ENCODE measurements at regions not wholly inside any gene's neighbourhood (a gene's known extent, or its start where the extent isn't known, plus 50 kb on each side); places are given as distances from the start of the nearest gene placed in this dataset.

GRCh38 chr1:222912730-222913129 lies 97.9 kb downstream of the DISP1 start:
- no peak for DNase-seq

DNA sequence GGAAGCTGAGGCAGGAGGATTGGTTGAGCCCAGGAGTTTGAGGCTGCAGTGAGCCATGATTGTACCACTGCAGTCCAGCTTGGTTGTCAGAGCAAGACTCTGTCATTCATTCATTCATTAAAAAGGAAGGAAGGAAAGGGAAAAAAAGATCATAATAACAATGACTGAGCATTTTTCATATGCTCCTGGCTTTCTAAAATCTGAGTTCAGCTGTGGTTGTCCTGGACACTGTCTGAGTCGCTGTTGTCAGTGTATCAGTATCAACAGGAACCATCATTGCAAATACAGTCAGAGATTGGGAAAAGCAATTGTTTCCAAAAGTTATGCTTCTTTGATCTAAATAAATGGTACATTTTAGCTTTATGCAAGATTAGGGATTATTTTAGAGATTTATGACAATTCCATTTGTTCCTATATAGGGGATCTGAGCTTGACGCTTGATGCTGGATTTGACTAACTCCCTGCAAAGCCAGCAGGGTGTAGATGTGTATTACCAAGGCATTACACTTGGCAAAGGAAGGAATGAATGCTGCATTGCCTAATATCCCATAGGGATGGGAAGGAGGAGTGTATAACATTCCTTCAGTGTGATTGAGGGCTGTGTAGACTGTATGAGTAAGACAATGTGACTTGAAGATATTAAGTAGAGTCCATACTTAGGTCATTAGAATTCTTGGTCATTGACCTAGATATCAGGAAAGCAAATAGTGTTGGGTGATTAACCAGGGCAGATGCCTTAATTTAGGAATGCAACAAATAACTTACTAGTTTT lies 100.2 kb downstream of the DISP1 start:
- no peak for DNase-seq

- DNase-seq, result no peak
These were observed 101.3 kb downstream of the DISP1 start for GRCh38 chr1:222916100-222916499.

DNA sequence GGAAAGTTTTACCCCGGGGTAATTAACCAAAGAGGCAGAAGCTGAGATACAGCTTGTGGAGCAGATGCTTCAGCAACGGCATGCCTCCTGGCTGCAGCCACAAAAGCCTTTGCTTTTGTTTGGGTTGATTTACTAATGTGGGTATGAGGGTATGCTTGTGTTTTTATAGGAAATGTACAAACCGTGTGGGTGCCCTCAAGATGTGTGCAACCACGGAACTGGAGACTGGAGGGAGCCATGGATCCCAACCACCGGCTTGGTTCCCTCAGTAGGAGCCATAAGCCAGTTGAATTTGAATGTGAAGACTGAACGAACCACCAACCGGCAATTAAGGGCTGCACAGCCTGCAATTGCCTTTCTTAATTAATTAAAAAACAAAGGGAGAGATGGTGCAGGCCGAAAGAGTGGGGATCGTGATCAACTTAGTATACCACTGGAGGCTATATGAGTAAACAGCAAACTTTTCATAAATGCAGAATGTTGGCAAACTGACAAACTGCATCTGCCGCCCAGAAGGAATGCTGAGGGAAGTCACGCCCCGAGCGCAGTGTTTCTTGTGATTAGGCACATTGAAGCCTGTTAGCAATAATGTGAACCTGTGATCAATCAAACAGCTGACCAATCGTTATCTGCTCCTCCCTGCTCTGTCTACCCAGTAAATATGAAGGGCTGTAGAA lies 104.1 kb downstream of the DISP1 start:
- DNase-seq, result no peak

DNA sequence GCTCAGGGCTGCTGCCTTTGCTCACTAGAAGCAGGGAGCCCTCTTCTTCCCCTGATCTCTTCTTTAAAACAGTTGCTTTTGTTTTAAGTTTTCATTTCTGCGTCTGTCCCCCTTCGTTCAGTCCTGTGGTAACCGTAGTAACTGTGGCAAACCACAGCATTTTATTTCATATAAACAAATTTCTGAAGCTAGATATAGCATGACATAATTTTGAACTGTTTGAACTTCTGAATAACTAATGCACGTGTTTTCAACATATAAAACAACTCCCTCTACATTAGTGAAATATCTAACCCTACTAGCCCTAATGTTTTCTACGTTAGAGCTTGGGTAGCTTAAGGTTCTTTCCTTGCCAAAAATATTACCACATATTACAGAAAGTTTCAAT lies 104.6 kb downstream of the DISP1 start:
- DNase-seq, result no peak

DNA sequence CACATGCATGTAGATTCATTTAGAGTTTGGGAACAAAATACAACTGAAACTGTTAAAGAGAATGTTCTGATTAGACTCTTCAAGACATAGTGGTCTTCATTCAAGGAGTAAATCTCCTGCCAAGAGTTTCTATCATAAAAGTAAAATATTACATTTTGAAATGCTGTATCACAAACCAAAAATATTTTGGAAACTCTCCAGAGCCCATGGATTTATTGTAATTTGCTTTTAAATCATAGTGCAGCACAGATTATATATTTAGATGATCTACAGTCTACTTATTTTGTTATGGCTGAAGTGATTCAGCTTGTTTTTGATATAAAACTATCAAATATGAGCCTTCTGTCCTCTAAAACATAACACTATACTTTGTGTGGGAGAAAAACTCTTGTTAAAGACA lies 105.3 kb downstream of the DISP1 start:
- no peak for DNase-seq

GRCh38 chr1:222921945-222922344 lies 107.1 kb downstream of the DISP1 start:
- DNase-seq, result no peak

DNA sequence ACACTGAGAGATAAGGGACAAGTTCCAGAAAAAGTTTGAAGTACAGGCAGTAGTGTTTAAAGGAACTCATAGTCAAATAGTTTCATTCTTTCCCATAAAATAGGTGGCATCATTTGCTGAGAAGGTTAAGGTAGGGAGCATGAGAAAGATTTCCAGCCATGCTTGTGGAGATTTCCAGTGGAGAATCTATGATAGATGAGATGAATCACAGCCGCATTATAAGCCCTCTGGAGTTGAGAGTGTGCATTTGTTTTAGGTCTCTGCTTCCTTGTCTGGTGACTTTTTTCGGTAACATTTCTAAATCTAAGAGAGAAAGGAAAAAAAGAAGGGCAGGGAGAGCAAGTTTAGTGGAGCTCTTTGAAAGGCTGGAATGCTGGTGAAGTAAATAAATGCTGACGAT lies 108.7 kb downstream of the DISP1 start:
- no peak for DNase-seq

DNA sequence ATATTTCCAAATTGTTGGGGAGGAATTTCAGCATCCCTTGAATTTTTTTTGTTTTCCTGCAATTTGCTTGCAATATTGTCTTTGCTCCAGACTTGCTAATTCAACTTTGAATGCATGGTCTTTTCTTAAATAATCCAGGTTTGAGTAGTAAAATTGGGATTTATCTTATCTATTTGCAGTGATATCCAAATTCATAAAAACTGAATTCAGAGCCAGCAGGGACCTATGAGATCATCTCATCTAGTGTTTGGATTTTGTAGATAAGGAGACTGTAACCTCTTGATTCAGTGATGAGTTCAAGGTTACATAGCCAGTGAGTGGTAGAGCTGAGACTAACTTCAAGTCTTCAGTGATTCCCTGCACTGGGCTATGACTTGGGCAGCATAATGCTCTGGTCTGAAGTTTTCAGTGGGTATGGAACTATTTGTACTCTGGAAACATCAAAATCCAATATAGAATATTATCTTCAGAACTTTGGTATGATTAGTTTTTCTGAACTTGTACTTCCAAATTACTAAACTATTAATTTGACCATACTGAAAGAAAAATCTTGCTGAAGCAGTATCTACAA lies 109.4 kb downstream of the DISP1 start:
- DNase-seq, result no peak

- DNase-seq, result no peak
These were observed 111.7 kb downstream of the DISP1 start for GRCh38 chr1:222926566-222926965.

DNA sequence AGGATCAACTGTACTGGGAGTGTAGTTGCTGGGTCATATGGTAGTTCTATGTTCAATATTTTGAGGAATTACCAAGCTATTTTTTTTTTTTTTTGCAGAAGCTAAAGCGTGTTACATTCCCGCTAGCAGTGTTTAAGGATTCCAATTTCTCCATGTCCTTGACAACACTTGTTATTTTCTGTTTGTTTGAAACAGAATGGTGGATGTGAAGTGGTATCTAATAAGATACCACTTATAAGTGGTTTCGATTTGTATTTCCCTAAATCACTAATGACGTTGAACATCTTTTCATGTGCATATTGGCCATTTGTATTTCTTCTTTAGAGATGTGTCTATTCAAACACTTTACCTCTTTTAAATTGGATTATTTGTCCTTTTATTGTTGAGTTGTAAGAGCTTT lies 112.2 kb downstream of the DISP1 start:
- DNase-seq, result no peak

DNA sequence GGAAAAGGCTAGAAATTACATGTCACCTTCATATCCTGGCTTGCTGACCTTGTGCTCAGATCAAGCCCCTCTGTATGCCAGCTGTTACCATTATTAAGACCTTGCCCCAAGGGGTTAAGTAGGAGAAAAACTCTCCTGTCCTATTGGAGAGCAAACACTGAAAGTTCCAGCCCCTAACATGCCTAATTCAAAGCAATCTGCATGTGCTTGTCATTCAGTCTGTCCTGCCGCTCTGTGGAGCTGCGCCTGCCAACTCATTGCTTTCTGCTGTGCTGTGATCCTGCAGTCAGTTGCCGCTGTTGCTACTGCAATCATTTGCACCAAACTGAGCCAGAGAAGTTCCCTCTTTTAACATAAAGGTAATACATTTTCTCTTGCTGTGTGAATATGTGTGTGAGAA lies 113.4 kb downstream of the DISP1 start:
- DNase-seq, result peak; percentile 80

DNA sequence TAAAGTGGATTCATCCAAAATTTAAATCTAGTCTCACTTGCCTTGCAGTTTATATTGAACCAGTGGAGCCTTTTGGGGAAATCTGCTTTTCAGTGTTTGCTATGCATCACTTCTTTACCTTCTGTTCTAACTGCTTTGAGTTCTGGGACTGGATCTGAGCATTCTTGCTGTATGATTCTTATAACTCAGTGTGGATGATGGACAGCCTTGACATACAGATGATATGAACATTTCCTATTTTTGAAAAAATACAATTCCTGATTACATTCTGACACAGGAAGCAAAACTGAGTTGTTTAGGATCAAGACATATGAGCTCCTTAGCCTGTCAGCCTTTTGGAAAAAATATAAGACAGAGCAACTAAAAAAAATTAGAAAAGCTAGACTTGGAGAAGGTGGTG lies 115.2 kb downstream of the DISP1 start:
- no peak for DNase-seq

DNA sequence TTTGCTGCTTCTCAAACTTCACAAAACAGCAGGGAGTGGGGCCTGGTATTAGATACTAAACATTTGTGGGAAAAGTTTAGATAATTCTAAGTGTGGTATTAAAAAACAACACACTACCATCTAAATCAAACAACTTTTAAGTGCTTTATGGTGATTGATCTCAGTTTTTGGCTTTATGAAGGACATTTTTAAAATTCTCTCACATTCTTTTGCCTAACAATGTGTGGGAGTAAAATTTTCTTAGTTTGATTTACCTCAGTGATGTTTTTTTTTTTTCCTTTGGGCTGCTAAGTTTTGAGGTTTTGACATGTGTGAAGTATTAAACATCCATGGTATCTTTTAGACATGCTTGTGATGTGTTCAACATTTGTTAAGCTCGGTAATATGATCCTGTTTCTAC lies 116.2 kb downstream of the DISP1 start:
- no peak for DNase-seq

DNA sequence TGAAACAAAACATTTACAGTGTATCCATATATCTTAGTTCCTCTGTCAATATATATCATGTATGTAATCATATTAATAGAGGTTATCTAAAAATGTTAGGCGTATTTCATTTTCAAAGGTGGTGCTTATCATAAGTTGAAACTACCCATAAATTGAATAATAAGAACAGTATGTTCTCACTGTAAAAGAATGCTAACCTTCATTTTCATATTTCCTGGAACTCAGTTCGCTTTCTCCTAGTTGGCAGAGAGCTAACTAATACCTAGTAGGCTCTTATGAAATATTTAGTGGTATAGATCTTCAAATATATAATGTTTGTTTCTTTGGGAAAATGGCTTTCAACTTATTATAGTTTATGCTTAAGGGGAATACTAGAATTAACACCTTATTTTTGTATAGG lies 118.4 kb downstream of the DISP1 start:
- no peak for DNase-seq

DNA sequence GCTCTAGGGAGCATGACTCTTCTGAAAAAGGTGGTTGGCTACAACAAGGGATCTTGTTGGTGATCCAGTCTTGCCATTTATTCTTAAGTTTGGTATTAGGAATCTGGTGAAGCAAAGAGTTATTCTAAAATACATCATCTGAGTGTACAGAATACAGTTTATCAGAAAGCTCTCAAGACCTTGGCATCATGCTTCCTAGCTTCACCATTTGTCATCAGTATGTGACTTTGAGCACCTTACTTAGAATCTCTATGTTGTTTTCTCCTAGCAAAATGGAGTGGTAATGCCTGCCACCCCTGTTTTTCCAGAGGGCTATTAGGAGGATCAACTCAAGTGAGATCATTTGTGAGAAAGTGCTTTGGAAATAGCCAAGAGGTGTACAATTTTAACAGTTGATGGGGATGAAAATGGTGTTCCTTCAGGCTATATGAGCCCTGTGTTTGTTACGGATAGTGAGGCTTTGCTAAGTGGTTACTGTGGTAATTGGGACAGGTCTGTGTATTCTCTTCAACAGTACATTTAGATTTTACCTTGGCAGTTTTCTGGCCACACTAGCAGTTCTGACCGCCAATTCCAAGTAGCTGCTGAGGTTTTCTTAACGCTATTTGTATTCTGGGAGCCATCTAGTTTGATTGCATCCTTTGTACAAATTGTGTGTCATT lies 120.5 kb downstream of the DISP1 start:
- DNase-seq, result no peak

- no peak for DNase-seq
These were observed 121.2 kb downstream of the DISP1 start for GRCh38 chr1:222936042-222936441.

DNA sequence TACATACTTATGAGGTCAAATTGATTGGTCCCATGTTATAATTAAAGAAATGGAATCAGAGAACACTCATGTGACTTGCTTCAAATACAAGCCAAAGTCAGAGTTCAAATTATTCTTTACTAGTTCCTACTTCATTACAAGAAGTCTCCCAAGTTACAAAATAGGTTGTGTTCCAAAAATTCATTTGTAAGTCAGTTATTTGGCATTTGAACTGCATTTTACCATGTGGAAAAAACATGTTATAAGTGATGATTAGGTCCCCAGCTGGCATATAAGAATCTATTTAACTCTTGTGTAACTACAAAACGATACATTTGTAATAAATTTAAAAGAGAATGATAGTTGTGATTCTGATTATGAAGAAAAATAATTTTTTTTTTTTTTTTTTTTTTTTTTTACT lies 124.1 kb downstream of the DISP1 start:
- no peak for DNase-seq

GRCh38 chr1:222940095-222940494 lies 125.3 kb downstream of the DISP1 start:
- DNase-seq, result peak; percentile 72

DNA sequence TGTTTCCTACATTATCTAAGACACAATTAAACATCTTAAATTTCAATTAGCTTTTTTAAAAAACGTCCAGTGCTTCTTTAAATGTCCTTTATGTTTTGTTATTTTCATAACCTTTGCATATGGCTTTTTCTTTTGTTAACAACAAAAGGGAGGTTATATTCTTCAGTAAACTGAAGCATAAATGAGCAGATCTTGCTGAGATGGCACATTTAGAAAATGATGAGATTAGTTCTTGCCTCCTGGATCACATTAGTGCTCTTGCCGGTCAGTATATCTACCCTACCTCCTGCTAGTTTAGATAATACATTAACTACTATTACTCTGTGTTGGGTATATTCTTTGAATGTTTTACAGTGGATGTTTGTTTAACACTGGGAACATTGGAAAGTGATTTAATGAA lies 126.1 kb downstream of the DISP1 start:
- no peak for DNase-seq

GRCh38 chr1:222941425-222941824 lies 126.6 kb downstream of the DISP1 start:
- DNase-seq, result no peak

DNA sequence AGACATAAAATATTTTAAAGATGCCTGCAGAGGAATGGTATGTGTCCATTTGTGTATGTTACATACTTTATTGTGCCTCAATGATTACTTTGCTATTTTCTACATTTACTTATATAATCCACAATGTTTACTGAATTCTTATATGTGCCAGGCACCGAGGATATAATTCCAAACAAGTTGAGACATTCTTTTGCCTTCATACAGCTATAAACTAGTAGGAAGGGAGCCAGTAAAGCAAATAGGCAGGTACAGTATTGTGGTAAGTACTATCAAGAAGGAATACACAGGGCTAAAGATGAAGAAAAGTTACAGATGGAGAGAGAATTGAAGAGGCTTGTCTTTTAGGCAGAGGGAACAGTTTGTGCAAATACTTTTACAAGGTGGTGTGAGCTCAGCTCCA lies 131.6 kb downstream of the DISP1 start:
- DNase-seq, result no peak

- DNase-seq, result no peak
These were observed 133.2 kb downstream of the DISP1 start for GRCh38 chr1:222948079-222948478.

DNA sequence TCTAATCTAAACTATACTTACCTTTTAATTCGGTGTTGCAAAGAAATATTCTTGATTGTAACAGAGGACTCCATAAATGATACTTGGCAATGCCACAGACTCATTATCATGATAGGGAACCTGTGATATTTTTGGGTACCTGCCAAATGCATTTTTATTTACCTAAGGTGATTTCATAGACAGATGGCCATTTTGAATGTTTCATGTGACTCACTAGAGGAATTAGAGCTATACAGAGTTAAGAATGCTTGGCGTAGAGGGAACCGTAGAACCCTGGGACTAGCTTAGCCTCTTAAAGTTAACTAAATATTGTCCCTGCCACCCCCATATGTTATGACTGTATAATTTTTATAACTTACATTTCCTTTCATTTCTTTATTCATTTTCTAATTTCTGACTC lies 136.1 kb downstream of the DISP1 start:
- no peak for DNase-seq
